ENCODE measurements at regions not wholly inside any gene's neighbourhood (a gene's known extent, or its start where the extent isn't known, plus 50 kb on each side); places are given as distances from the start of the nearest gene placed in this dataset.

- no peak for DNase-seq (ENCODE audit: low read depth)
Observed at GRCh38 chr12:24138041-24138440, 188.6 kb upstream of the SOX5 start.

DNA sequence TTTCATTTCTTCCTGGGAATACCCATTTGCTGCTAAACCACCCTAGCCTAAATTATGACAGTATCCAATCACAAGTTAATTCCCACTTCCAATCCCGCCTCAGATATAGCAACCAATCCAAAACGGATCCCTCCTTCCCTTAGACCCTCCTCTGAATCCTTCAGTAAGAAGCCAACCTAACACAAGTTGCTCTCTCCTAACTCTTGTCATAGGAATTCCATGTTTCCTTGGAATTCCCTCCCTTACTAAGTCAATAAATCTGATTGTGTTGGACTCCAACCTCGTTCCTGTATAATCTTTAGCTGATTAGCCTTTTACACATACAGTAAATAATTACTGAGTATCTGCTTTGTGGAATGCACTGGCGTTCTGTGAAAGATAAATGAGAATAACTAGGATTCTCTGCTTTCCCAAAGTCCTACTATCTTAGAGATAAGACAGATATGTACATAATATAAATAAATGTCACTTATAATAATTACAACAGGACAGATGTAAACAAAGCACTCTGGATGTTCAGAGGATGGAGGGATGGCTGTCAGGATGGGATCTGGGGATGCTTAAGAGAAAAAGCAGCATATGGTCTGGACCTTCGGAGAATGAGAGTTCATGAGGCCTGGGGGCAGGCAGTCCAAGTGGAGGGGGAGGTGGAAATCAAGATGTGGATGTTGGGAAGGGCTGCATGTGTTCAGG is 185.8 kb upstream of the SOX5 start:
- DNase-seq (ENCODE audit: low read depth): no peak

GRCh38 chr12:24134092-24134491 is 184.6 kb upstream of the SOX5 start:
- no peak for DNase-seq (ENCODE audit: low read depth)

- no peak for DNase-seq (ENCODE audit: low read depth)
Observed at GRCh38 chr12:24133384-24133783, 183.9 kb upstream of the SOX5 start.

GRCh38 chr12:24127919-24128721 is 178.7 kb upstream of the SOX5 start:
- no peak for DNase-seq (ENCODE audit: low read depth)

GRCh38 chr12:24125280-24125679 is 175.8 kb upstream of the SOX5 start:
- DNase-seq (ENCODE audit: low read depth): no peak

DNA sequence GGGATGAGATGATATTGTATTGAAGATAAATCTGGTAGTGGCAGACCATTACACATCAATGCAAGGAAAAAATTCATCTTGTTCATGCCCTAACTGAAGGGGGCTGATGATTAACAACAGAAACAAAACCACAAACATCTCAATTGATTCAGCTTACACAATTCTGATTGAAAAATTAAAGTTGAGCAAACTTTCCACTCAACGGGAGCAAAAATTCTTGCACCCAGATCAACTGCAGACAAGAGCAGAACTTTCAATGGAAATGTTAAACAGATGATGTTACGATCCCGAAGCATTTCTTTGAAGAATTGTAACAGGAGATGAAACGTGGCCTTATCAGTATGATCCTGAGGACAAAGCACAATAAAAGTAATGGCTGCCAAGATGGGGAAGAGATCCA is 172.4 kb upstream of the SOX5 start:
- no peak for DNase-seq (ENCODE audit: low read depth)

- no peak for DNase-seq (ENCODE audit: low read depth)
Observed at GRCh38 chr12:24118668-24119067, 169.2 kb upstream of the SOX5 start.

DNA sequence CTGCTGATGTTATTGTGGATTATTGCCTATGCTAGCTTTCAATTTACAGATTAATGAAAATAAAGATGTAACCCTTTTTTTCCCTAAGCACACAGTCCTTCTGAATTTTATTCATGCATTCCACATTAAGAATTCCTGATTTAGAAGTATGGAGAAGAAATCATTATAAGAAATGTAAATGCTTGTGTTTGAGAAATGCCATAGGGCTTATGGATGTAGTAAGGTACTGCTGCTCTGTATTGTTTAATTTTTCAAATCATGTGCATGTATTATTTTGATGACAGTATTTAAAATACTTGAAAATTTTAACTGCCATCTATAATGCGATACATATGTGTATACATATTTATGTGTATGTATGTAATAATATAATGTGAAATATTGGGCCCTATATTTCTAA is 167.1 kb upstream of the SOX5 start:
- no peak for DNase-seq (ENCODE audit: low read depth)

DNA sequence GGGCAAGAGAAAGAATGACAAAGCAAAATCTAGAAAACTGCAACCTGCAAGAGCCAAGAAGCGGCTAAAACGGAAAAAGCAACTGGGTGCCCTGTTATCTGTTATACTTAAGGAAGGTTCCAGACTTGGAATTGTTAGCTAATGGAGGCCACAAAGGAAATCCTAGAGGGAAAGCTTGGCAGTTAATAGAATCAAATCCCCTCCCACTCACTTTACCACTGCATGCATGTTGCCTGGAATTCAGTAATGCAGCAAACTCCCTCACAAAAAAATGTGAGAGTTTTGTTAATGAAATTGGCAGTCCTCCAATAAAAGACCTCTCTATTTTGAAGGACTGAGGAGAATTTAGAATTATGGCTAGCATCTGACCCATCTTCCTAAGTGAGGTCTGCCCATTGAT is 164.2 kb upstream of the SOX5 start:
- no peak for DNase-seq (ENCODE audit: low read depth)

DNA sequence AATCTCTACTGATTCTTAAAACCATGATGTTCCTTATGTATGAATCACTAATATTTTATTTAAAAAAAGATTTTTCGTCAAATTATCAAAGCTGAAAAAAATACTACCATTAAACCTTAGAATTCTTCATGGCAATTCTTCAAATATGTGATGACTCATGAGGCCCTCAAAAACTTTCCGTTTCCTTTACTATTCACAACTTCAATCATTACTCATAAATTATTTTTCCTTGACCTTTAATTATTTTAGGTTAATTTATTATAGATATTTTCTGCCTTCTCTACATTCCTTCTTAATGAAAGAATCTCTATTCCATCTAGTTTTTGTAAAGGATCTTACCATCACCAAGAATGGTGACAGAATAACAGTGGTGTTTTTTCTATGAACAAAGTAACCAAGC is 162.1 kb upstream of the SOX5 start:
- DNase-seq (ENCODE audit: low read depth): no peak

DNA sequence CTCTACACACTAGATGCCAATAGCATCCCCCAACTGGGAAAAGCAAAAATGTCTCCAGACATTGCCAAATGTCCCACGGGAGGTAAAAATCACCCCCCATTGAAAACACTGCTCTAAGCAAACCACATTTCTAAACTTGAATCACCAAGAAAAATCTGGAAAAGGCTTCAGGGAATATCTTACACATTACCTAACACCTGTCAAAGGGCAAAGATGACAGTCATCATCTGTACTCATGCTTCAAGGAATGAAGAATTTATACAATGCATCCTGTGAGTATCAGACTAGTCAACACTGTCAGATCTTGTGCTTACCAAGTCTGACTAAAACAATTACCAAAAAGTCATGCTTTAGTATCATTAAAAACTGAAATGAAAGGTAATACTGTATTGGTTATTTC is 161.6 kb upstream of the SOX5 start:
- no peak for DNase-seq (ENCODE audit: low read depth)

DNA sequence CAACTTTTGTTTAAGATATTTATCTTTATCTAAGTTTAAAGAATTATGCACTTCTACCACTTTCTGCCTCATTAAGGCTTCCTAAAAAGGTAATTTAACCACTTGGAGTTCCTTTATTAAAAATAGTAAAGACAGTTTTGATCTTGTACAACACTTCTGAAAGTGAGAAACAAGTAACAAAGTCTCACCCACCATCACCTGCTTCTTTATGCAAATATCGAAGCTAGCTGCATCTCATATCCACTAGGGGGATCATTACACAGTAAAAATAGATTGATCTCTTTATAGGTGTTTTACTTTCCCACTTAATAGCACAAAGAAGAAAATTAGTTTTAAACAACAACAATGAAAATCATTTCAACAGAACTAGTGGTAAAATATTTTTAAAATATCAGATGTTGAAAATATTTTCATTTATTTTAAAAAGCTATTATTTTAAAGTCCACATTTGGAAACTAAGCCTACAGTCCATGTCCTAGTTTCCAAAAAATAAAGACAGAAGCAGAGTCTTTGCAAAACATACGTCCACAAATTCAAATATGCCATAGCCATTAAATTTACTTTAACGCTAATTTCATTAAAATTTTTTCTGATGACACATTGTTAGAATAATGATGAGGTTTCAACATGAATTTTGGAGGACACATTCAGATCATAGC is 160.0 kb upstream of the SOX5 start:
- DNase-seq (ENCODE audit: low read depth): no peak

GRCh38 chr12:24102676-24103075 is 153.2 kb upstream of the SOX5 start:
- no peak for DNase-seq (ENCODE audit: low read depth)

GRCh38 chr12:24099576-24099975 is 150.1 kb upstream of the SOX5 start:
- DNase-seq (ENCODE audit: low read depth): no peak

DNA sequence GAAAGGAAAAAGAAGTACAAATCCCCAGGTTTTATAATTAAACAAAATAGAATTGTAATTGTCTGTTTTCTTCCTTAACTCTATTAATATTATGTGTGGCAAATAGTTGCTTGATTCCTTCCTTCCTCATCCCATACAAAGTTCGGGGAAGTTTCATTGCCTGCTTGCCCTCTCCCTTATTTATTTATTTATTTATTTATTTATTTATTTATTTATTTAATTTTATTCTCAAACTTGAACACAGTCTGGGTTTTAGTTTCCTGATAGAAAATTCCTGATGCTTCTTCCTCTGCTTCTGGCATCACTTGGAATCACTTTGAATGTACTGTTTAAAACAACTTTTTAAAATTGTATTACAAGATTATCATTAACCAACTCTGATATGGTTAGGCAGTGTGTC is 145.8 kb upstream of the SOX5 start:
- DNase-seq (ENCODE audit: low read depth): no peak

DNA sequence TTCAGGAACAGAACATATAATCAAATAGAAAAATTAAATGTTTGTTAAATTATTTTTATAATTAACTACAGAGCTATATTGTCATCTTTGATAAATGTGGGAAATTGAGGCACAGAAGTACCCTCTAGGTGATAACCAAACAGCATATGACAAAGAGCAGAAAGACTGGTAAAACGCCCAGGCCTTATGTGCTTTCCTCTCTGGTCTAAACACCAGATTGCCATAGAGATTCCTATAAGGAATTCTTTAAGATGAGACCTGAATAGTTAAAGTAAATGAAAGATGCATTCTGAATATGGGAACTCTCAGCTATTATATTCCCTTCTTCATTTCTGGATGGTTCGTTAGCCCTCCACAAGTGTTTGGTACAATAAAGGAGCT is 140.0 kb upstream of the SOX5 start:
- no peak for DNase-seq (ENCODE audit: low read depth)

- DNase-seq (ENCODE audit: low read depth): no peak
Observed at GRCh38 chr12:24088751-24089509, 139.5 kb upstream of the SOX5 start.

GRCh38 chr12:24087294-24087693 is 137.8 kb upstream of the SOX5 start:
- no peak for DNase-seq (ENCODE audit: low read depth)

DNA sequence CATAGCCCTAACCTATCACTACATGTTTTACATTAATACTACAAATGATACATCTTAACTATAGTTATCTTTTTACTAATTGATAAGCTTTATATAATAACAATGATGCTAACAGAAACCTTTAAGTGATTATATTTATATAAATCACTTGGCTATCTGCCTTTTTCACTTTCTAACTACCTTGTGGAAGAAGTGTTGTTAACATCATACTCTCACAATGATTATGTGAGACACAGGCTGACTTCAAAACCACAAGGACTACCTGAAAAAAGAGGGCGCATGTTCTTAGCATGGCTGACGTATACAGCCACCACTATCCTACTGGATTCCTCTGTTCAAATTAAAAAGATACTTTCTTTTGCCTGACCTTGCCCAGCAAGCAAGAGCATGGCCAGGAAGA is 135.3 kb upstream of the SOX5 start:
- DNase-seq (ENCODE audit: low read depth): no peak

- DNase-seq (ENCODE audit: low read depth): no peak
Observed at GRCh38 chr12:24083838-24084237, 134.4 kb upstream of the SOX5 start.

DNA sequence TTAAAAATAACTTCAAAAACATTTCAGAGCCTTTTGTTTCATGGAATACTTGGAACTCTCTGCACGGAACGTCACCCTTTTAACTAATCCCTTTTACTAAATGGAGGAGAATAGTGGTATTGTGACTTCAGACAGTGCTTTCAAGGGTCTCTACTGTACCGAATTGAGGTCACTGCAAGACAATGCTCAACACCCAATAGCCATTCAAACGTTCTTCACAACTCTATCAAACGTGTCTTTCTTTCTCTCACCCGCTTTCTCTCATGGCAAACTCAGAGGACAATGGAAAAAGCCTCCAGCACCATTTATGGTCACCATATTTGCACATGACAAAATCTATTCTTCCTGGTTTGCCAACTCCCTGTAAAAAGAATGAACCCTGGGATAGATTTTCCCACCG is 132.1 kb upstream of the SOX5 start:
- no peak for DNase-seq (ENCODE audit: low read depth)

DNA sequence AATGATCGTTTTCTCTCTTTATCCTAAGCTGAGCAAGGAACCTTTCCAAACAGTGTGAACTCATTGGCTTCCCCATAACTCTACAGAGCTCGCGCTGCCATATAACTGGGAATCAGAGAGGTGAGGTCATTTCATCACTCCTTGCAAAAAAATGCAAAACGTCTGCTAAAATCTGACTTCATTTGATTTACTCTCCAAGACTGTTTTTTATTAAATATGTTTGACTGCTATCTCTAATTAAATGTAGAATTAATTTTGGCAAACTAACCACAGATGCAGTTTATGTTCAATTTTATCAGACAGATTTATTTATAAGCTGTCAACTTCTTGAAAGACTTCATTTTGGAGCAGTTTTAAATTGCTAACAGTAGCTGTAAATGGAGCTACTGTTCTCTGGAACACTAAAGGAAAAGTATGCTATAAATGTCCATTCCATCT is 131.6 kb upstream of the SOX5 start:
- DNase-seq (ENCODE audit: low read depth): no peak

Data from activated T-helper 9 cell treated with anti-CD3 and anti-CD28 coated beads, Interleukin-2, amount 50 U/mL, for 16 hours (primary cell).